Fibroblast of gingiva (primary cell): ENCODE measurements at regions not wholly inside any gene's neighbourhood (a gene's known extent, or its start where the extent isn't known, plus 50 kb on each side); places are given as distances from the start of the nearest gene placed in this dataset.

Experiments used
- DNase-seq: peaks from one replicate; pipeline ENCODE4 v3.0.0-alpha.2; 2011; ENCODE audit warnings: low read depth

GRCh38 chr2:212945526-212945925, 205.9 kb downstream of the IKZF2 start:
- DNase-seq: no peak

GRCh38 chr2:212943351-212943750, 208.1 kb downstream of the IKZF2 start:
- peak; percentile 35 for DNase-seq

- DNase-seq: no peak
Observed at GRCh38 chr2:212941361-212941760, 210.1 kb downstream of the IKZF2 start.

- peak; percentile 21 for DNase-seq
Observed at GRCh38 chr2:212940816-212941215, 210.6 kb downstream of the IKZF2 start.

GRCh38 chr2:212939777-212940531, 211.5 kb downstream of the IKZF2 start:
- DNase-seq: no peak

GRCh38 chr2:212938144-212938793, 213.1 kb downstream of the IKZF2 start:
- DNase-seq: no peak

- DNase-seq: no peak
Observed at GRCh38 chr2:212936572-212936971, 214.8 kb downstream of the IKZF2 start.

GRCh38 chr2:212935752-212936151, 215.7 kb downstream of the IKZF2 start:
- no peak for DNase-seq

GRCh38 chr2:212931271-212931670, 220.1 kb downstream of the IKZF2 start:
- DNase-seq: no peak

- no peak for DNase-seq
Observed at GRCh38 chr2:212930556-212931260, 220.7 kb downstream of the IKZF2 start.

GRCh38 chr2:212929971-212930370, 221.4 kb downstream of the IKZF2 start:
- no peak for DNase-seq

GRCh38 chr2:212929116-212929515, 222.3 kb downstream of the IKZF2 start:
- DNase-seq: no peak

GRCh38 chr2:212928681-212929080, 222.7 kb downstream of the IKZF2 start:
- peak; percentile 72 for DNase-seq

- peak; percentile 22 for DNase-seq
Observed at GRCh38 chr2:212926940-212927339, 224.5 kb downstream of the IKZF2 start.

GRCh38 chr2:212923393-212923792, 228.0 kb downstream of the IKZF2 start:
- DNase-seq: no peak

GRCh38 chr2:212922701-212923100, 228.7 kb downstream of the IKZF2 start:
- no peak for DNase-seq

GRCh38 chr2:212921711-212922110, 229.7 kb downstream of the IKZF2 start:
- DNase-seq: no peak

- DNase-seq: no peak
Observed at GRCh38 chr2:212921061-212921460, 230.4 kb downstream of the IKZF2 start.

GRCh38 chr2:212919238-212919637, 232.2 kb downstream of the IKZF2 start:
- no peak for DNase-seq

GRCh38 chr2:212918336-212918735, 233.1 kb downstream of the IKZF2 start:
- no peak for DNase-seq

- DNase-seq: no peak
Observed at GRCh38 chr2:212915121-212915782, 236.2 kb downstream of the IKZF2 start.

- DNase-seq: no peak
Observed at GRCh38 chr2:212914392-212914791, 237.0 kb downstream of the IKZF2 start.
